WTC11 (cell line): ENCODE measurements at regions not wholly inside any gene's neighbourhood (a gene's known extent, or its start where the extent isn't known, plus 50 kb on each side); places are given as distances from the start of the nearest gene placed in this dataset.

Experiments used
- E2F5 ChIP-seq: sonication (generic); formaldehyde crosslinking; IDR thresholded peaks from 2 replicates; pipeline ENCODE4 v1.8.1; 2022; ENCODE audit warnings: mild to moderate bottlenecking, moderate library complexity, missing genetic modification reagents
- JAZF1 ChIP-seq: fragments of 250-450 bp; sonication (Bioruptor Pico); IDR thresholded peaks from 2 replicates; pipeline ENCODE4 v1.9.0; 2021; ENCODE audit warnings: moderate library complexity, mild to moderate bottlenecking, inconsistent platforms
- SMAD3 ChIP-seq: sonication (generic); formaldehyde crosslinking; IDR thresholded peaks from 2 replicates; pipeline ENCODE4 v1.8.0; 2022; ENCODE audit warnings: missing genetic modification reagents, mild to moderate bottlenecking, borderline replicate concordance
- SP1 ChIP-seq: sonication (generic); formaldehyde crosslinking; conservative IDR thresholded peaks from 2 replicates; pipeline ENCODE4 v1.8.1; 2022; ENCODE audit warnings: missing genetic modification reagents
- TP53 ChIP-seq: sonication (generic); formaldehyde crosslinking; IDR thresholded peaks from 2 replicates; pipeline ENCODE4 v1.8.1; 2023; ENCODE audit warnings: mild to moderate bottlenecking, missing genetic modification reagents
- ZMAT4 ChIP-seq: fragments of 250-450 bp; sonication (Bioruptor Pico); IDR thresholded peaks from 2 replicates; pipeline ENCODE4 v1.9.0; 2021; ENCODE audit warnings: mild to moderate bottlenecking
- TF ChIP-seq, protein P1 (sequence below): sonication (generic); formaldehyde crosslinking; conservative IDR thresholded peaks from 2 replicates; pipeline ENCODE4 v1.8.1; 2023; ENCODE audit warnings: mild to moderate bottlenecking, low read depth, missing genetic modification reagents, moderate library complexity
- TF ChIP-seq, protein P2 (sequence below): sonication (generic); formaldehyde crosslinking; IDR thresholded peaks from 2 replicates; pipeline ENCODE4 v1.8.0; 2023; ENCODE audit warnings: mild to moderate bottlenecking, missing genetic modification reagents
- TF ChIP-seq, protein P3 (sequence below): sonication (generic); formaldehyde crosslinking; IDR thresholded peaks from 2 replicates; pipeline ENCODE4 v1.8.0; 2022; ENCODE audit warnings: mild to moderate bottlenecking, missing genetic modification reagents
- TF ChIP-seq, protein P4 (sequence below): fragments of 250-450 bp; sonication (Bioruptor Pico); conservative IDR thresholded peaks from 2 replicates; pipeline ENCODE4 v1.9.0; 2021; ENCODE audit warnings: mild to moderate bottlenecking
- TF ChIP-seq, protein P5 (sequence below): sonication (generic); formaldehyde crosslinking; IDR thresholded peaks from 2 replicates; pipeline ENCODE4 v1.8.0; 2023; ENCODE audit warnings: missing genetic modification reagents
- TF ChIP-seq, protein P6 (sequence below): fragments of 250-450 bp; sonication (Bioruptor Pico); IDR thresholded peaks from 2 replicates; pipeline ENCODE4 v1.8.0; 2021; ENCODE audit warnings: mild to moderate bottlenecking
- TF ChIP-seq, protein P7 (sequence below): sonication (generic); formaldehyde crosslinking; IDR thresholded peaks from 2 replicates; pipeline ENCODE4 v1.8.1; 2023; ENCODE audit warnings: mild to moderate bottlenecking, missing genetic modification reagents, moderate library complexity

- TF ChIP-seq, protein P1, sequence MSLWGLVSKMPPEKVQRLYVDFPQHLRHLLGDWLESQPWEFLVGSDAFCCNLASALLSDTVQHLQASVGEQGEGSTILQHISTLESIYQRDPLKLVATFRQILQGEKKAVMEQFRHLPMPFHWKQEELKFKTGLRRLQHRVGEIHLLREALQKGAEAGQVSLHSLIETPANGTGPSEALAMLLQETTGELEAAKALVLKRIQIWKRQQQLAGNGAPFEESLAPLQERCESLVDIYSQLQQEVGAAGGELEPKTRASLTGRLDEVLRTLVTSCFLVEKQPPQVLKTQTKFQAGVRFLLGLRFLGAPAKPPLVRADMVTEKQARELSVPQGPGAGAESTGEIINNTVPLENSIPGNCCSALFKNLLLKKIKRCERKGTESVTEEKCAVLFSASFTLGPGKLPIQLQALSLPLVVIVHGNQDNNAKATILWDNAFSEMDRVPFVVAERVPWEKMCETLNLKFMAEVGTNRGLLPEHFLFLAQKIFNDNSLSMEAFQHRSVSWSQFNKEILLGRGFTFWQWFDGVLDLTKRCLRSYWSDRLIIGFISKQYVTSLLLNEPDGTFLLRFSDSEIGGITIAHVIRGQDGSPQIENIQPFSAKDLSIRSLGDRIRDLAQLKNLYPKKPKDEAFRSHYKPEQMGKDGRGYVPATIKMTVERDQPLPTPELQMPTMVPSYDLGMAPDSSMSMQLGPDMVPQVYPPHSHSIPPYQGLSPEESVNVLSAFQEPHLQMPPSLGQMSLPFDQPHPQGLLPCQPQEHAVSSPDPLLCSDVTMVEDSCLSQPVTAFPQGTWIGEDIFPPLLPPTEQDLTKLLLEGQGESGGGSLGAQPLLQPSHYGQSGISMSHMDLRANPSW: no peak
- TF ChIP-seq, protein P2, sequence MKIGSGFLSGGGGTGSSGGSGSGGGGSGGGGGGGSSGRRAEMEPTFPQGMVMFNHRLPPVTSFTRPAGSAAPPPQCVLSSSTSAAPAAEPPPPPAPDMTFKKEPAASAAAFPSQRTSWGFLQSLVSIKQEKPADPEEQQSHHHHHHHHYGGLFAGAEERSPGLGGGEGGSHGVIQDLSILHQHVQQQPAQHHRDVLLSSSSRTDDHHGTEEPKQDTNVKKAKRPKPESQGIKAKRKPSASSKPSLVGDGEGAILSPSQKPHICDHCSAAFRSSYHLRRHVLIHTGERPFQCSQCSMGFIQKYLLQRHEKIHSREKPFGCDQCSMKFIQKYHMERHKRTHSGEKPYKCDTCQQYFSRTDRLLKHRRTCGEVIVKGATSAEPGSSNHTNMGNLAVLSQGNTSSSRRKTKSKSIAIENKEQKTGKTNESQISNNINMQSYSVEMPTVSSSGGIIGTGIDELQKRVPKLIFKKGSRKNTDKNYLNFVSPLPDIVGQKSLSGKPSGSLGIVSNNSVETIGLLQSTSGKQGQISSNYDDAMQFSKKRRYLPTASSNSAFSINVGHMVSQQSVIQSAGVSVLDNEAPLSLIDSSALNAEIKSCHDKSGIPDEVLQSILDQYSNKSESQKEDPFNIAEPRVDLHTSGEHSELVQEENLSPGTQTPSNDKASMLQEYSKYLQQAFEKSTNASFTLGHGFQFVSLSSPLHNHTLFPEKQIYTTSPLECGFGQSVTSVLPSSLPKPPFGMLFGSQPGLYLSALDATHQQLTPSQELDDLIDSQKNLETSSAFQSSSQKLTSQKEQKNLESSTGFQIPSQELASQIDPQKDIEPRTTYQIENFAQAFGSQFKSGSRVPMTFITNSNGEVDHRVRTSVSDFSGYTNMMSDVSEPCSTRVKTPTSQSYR (CRISPR knock-in tag): no peak
- TF ChIP-seq JAZF1 (CRISPR knock-in tag) (no peak), E2F5 (CRISPR knock-in tag) (no peak), SMAD3 (CRISPR knock-in tag) (no peak), SP1 (CRISPR knock-in tag) (no peak), ZMAT4 (CRISPR knock-in tag) (no peak), TP53 (CRISPR knock-in tag) (no peak)
- TF ChIP-seq, protein P3, sequence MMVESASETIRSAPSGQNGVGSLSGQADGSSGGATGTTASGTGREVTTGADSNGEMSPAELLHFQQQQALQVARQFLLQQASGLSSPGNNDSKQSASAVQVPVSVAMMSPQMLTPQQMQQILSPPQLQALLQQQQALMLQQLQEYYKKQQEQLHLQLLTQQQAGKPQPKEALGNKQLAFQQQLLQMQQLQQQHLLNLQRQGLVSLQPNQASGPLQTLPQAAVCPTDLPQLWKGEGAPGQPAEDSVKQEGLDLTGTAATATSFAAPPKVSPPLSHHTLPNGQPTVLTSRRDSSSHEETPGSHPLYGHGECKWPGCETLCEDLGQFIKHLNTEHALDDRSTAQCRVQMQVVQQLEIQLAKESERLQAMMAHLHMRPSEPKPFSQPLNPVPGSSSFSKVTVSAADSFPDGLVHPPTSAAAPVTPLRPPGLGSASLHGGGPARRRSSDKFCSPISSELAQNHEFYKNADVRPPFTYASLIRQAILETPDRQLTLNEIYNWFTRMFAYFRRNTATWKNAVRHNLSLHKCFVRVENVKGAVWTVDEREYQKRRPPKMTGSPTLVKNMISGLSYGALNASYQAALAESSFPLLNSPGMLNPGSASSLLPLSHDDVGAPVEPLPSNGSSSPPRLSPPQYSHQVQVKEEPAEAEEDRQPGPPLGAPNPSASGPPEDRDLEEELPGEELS (CRISPR knock-in tag): no peak
- TF ChIP-seq, protein P4, sequence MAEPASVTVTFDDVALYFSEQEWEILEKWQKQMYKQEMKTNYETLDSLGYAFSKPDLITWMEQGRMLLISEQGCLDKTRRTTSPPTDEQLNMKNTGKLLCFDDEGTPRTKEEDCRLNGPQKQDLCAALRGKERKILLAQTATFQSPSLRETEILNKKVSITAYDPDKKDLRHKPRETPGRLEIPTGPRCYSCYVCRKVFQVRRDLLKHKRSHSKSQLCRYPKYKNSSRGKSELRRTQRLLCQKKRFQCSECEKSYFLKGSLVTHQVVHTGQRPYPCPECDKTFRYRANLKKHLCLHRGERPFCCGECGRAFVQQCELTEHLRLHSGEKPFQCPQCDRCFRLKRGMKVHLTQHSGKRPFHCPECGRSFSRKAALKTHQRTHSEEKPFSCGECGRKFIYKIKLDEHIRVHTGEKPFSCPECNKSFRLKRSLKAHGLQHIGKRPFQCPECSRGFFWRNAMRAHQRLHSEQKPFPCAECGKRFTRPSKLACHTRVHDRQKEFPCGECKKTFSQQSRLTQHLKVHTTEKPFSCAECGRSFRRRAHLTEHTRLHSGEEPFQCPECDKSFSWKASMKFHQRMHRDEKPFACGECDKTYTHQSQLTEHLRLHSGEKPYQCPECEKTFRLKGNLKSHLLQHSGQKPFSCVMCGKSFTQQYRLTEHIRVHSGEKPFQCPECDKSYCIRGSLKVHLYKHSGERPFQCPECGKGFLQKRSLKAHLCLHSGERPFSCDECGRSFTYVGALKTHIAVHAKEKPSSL (CRISPR knock-in tag): no peak
- TF ChIP-seq, protein P5, sequence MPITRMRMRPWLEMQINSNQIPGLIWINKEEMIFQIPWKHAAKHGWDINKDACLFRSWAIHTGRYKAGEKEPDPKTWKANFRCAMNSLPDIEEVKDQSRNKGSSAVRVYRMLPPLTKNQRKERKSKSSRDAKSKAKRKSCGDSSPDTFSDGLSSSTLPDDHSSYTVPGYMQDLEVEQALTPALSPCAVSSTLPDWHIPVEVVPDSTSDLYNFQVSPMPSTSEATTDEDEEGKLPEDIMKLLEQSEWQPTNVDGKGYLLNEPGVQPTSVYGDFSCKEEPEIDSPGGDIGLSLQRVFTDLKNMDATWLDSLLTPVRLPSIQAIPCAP (CRISPR knock-in tag): no peak
- TF ChIP-seq, protein P6, sequence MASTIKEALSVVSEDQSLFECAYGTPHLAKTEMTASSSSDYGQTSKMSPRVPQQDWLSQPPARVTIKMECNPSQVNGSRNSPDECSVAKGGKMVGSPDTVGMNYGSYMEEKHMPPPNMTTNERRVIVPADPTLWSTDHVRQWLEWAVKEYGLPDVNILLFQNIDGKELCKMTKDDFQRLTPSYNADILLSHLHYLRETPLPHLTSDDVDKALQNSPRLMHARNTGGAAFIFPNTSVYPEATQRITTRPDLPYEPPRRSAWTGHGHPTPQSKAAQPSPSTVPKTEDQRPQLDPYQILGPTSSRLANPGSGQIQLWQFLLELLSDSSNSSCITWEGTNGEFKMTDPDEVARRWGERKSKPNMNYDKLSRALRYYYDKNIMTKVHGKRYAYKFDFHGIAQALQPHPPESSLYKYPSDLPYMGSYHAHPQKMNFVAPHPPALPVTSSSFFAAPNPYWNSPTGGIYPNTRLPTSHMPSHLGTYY (CRISPR knock-in tag): no peak
- TF ChIP-seq, protein P7, sequence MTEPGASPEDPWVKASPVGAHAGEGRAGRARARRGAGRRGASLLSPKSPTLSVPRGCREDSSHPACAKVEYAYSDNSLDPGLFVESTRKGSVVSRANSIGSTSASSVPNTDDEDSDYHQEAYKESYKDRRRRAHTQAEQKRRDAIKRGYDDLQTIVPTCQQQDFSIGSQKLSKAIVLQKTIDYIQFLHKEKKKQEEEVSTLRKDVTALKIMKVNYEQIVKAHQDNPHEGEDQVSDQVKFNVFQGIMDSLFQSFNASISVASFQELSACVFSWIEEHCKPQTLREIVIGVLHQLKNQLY (CRISPR knock-in tag): no peak
These were observed 72.7 kb downstream of the RPE65 start (continued) for GRCh38 chr1:68377098-68377497.
